H1 (cell line): ENCODE measurements at regions not wholly inside any gene's neighbourhood (a gene's known extent, or its start where the extent isn't known, plus 50 kb on each side); places are given as distances from the start of the nearest gene placed in this dataset.

Experiments used
- CTCF ChIA-PET: fragments of 300-600 bp; sonication (Branson Sonifier 250); formaldehyde crosslinking; loops from one replicate; lab custom pipeline; 2021; ENCODE audit not compliant: partially characterized antibody; lab: Charles Lee
- POLR2A ChIA-PET: fragments of 300-600 bp; sonication (Branson Sonifier 250); formaldehyde crosslinking; loops from one replicate; lab custom pipeline; 2021; ENCODE audit warnings: inconsistent platforms; ENCODE audit not compliant: partially characterized antibody; lab: Charles Lee
- DNase-seq, 2 experiments: peaks; one replicate each; pipeline versions ENCODE4 v3.0.0 to v3.0.0-alpha.2; 2010 to 2022; ENCODE audit warnings: low spot score in 2 of 2, low read depth in 1 of 2, mixed read lengths in 1 of 2
- FAIRE-seq: peaks from 2 replicates; lab custom pipeline; 2011; peaks lifted over from hg19 to GRCh38; lab: Jason Lieb, UNC
- H2AFZ ChIP-seq: 2 replicates; pipeline ENCODE4 v1.8.1; 2012; ENCODE audit warnings: low read length, inconsistent platforms
- H2AK5ac ChIP-seq: 2 replicates; pipeline ENCODE4 v1.6.1; 2013; ENCODE audit warnings: low read depth, low read length
- H2BK120ac ChIP-seq: replicated peaks from 2 replicates; pipeline ENCODE3; 2013; ENCODE audit warnings: low read depth, low read length, inconsistent platforms
- H2BK12ac ChIP-seq: 2 replicates; pipeline ENCODE4 v1.6.1; 2013; ENCODE audit warnings: low read depth, low read length
- H2BK15ac ChIP-seq: 2 replicates; pipeline ENCODE4 v1.6.1; 2013; ENCODE audit warnings: low read length
- H2BK20ac ChIP-seq: 2 replicates; pipeline ENCODE4 v1.6.1; 2013; ENCODE audit warnings: low read length
- H2BK5ac ChIP-seq: 2 replicates; pipeline ENCODE4 v1.6.1; 2013; ENCODE audit warnings: low read depth, low read length
- H3K14ac ChIP-seq: 2 replicates; pipeline ENCODE4 v1.6.1; 2013; ENCODE audit warnings: inconsistent platforms; ENCODE audit not compliant: insufficient read length
- H3K18ac ChIP-seq: 2 replicates; pipeline ENCODE4 v1.6.1; 2013; ENCODE audit warnings: low read length; ENCODE audit errors: extremely low read depth
- H3K23ac ChIP-seq: 2 replicates; pipeline ENCODE4 v1.6.1; 2013; ENCODE audit warnings: inconsistent platforms; ENCODE audit not compliant: insufficient read length
- H3K23me2 ChIP-seq: 2 replicates; pipeline ENCODE4 v1.6.1; 2013; ENCODE audit warnings: low read depth, low read length
- H3K27ac ChIP-seq: 2 replicates; pipeline ENCODE4 v1.6.1; 2011; ENCODE audit warnings: low read depth, low read length, inconsistent platforms
- H3K27me3 ChIP-seq, 4 experiments: replicated peaks in 1 of 4; 1 replicate in 1 of 4; 2 replicates in 3 of 4; pipeline versions ENCODE4 v1.6.1 to v1.8.1; 2011 to 2013; ENCODE audit warnings: low read length in 3 of 4, mild to moderate bottlenecking in 3 of 4, inconsistent platforms in 2 of 4, mixed read lengths in 2 of 4, moderate library complexity in 1 of 4; ENCODE audit not compliant: control insufficient read depth in 3 of 4, insufficient read depth in 3 of 4; ENCODE audit errors: extremely low read depth in 1 of 4
- H3K36me3 ChIP-seq, 4 experiments: 2 replicates each; pipeline versions ENCODE4 v1.6.1 to v1.8.1; 2011 to 2013; ENCODE audit warnings: mild to moderate bottlenecking in 4 of 4, low read length in 3 of 4, moderate library complexity in 2 of 4, control low read depth in 1 of 4, inconsistent platforms in 1 of 4; ENCODE audit not compliant: insufficient read depth in 4 of 4, control insufficient read depth in 2 of 4
- H3K4ac ChIP-seq: replicated peaks from 2 replicates; pipeline ENCODE3; 2013; ENCODE audit warnings: low read length, low read depth, mixed read lengths, inconsistent platforms; ENCODE audit not compliant: insufficient read length
- H3K4me1 ChIP-seq, 4 experiments: replicated peaks in 1 of 4; 1 replicate in 1 of 4; 2 replicates in 3 of 4; pipeline versions ENCODE4 v1.6.1 to v1.8.1; 2011 to 2013; ENCODE audit warnings: low read length in 3 of 4, inconsistent platforms in 2 of 4, mixed read lengths in 1 of 4; ENCODE audit not compliant: insufficient read depth in 4 of 4, control insufficient read depth in 3 of 4
- H3K4me2 ChIP-seq, 2 experiments: 2 replicates each; pipeline versions ENCODE4 v1.6.1 to v1.8.1; 2011 to 2013; ENCODE audit warnings: low read depth in 2 of 2, low read length in 2 of 2, control low read depth in 1 of 2, inconsistent platforms in 1 of 2, mild to moderate bottlenecking in 1 of 2; ENCODE audit not compliant: insufficient read depth in 1 of 2
- H3K4me3 ChIP-seq, 4 experiments: fragments of 200-600, 300-600 bp in 1 of 4; sonication (generic), shearing (Covaris generic), sonication (Bioruptor Twin) in 1 of 4; 2 replicates each; pipeline versions ENCODE4 v1.5.1 to v1.8.1; 2011 to 2016; ENCODE audit warnings: low read length in 4 of 4, low read depth in 3 of 4, control low read depth in 2 of 4, inconsistent platforms in 2 of 4, mild to moderate bottlenecking in 2 of 4, mixed read lengths in 1 of 4, moderate library complexity in 1 of 4; ENCODE audit not compliant: insufficient read depth in 2 of 4; ENCODE audit errors: extremely low read depth in 1 of 4
- H3K56ac ChIP-seq: replicated peaks from 2 replicates; pipeline ENCODE3; 2013; ENCODE audit warnings: low read depth, mild to moderate bottlenecking, mixed read lengths, low read length, inconsistent platforms; ENCODE audit not compliant: insufficient read length
- H3K79me1 ChIP-seq: 2 replicates; pipeline ENCODE4 v1.6.1; 2013; ENCODE audit warnings: low read depth, low read length, control low read depth
- H3K79me2 ChIP-seq, 2 experiments: 2 replicates each; pipeline versions ENCODE4 v1.6.1 to v1.8.1; 2012 to 2013; ENCODE audit warnings: low read length in 2 of 2, mild to moderate bottlenecking in 2 of 2, inconsistent platforms in 1 of 2; ENCODE audit not compliant: insufficient read depth in 2 of 2, control insufficient read depth in 1 of 2
- H3K9ac ChIP-seq, 4 experiments: replicated peaks in 1 of 4; 1 replicate in 1 of 4; 2 replicates in 3 of 4; pipeline versions ENCODE4 v1.6.1 to v1.8.1; 2011 to 2013; ENCODE audit warnings: low read depth in 3 of 4, low read length in 3 of 4, control low read depth in 2 of 4, mild to moderate bottlenecking in 2 of 4, moderate library complexity in 2 of 4, inconsistent platforms in 1 of 4; ENCODE audit errors: extremely low read depth in 1 of 4
- H3K9me3 ChIP-seq, 2 experiments: 2 replicates each; pipeline versions ENCODE4 v1.6.1 to v1.8.1; 2012 to 2013; ENCODE audit warnings: mild to moderate bottlenecking in 2 of 2, moderate library complexity in 2 of 2, control low read depth in 1 of 2, inconsistent platforms in 1 of 2, low read depth in 1 of 2, low read length in 1 of 2, mixed read lengths in 1 of 2; ENCODE audit not compliant: insufficient read depth in 2 of 2
- H4K20me1 ChIP-seq, 2 experiments: replicated peaks in 1 of 2; 2 replicates each; pipeline versions ENCODE3 to v1.8.1; 2011 to 2013; ENCODE audit warnings: inconsistent platforms in 2 of 2, low read length in 2 of 2, mild to moderate bottlenecking in 1 of 2; ENCODE audit not compliant: insufficient read depth in 2 of 2, control insufficient read depth in 1 of 2
- H4K5ac ChIP-seq: 2 replicates; pipeline ENCODE4 v1.6.1; 2013; ENCODE audit warnings: low read length, low read depth, mixed read lengths, inconsistent platforms; ENCODE audit not compliant: insufficient read length
- H4K8ac ChIP-seq: 2 replicates; pipeline ENCODE4 v1.8.0; 2013; ENCODE audit warnings: mild to moderate bottlenecking, moderate library complexity, low read length, inconsistent platforms; ENCODE audit not compliant: insufficient read depth; ENCODE audit errors: extremely low read depth
- H4K91ac ChIP-seq: replicated peaks from 2 replicates; pipeline ENCODE3; 2013; ENCODE audit warnings: low read length, mixed read lengths, inconsistent platforms; ENCODE audit not compliant: insufficient read length
- ATF2 ChIP-seq: IDR thresholded peaks from 2 replicates; pipeline ENCODE4 v1.6.1; 2012; ENCODE audit warnings: low read length, inconsistent platforms
- CTBP2 ChIP-seq: IDR thresholded peaks from 2 replicates; pipeline ENCODE4 v1.7.0; 2011; ENCODE audit warnings: borderline replicate concordance, mild to moderate bottlenecking, moderate library complexity, mixed read lengths, low read length; ENCODE audit not compliant: insufficient read depth, insufficient read length
- HDAC6 ChIP-seq: IDR thresholded peaks from one replicate; pipeline ENCODE4 v1.7.1; 2012; ENCODE audit warnings: low read depth, mild to moderate bottlenecking, inconsistent platforms, low read length, moderate library complexity
- JUN ChIP-seq: IDR thresholded peaks from 2 replicates; pipeline ENCODE4 v1.6.1; 2011; ENCODE audit warnings: low read depth, mild to moderate bottlenecking, improper control_type of control experiment, low read length
- KDM4A ChIP-seq: IDR thresholded peaks from one replicate; pipeline ENCODE4 v1.7.1; 2012; ENCODE audit warnings: low read depth, mild to moderate bottlenecking, moderate library complexity, low read length, inconsistent platforms; ENCODE audit not compliant: severe bottlenecking
- POLR2A ChIP-seq, 2 experiments: IDR thresholded peaks; 1 replicate in 1 of 2; 2 replicates in 1 of 2; pipeline ENCODE4 v1.6.1; 2011; ENCODE audit warnings: low read depth in 2 of 2, low read length in 2 of 2, mild to moderate bottlenecking in 2 of 2; ENCODE audit errors: control extremely low read depth in 1 of 2
- RAD21 ChIP-seq, 2 experiments: IDR thresholded peaks in 1 of 2; conservative IDR thresholded peaks in 1 of 2; 2 replicates each; pipeline ENCODE4 v1.6.1; 2011; ENCODE audit warnings: low read depth in 2 of 2, low read length in 2 of 2, improper control_type of control experiment in 1 of 2, inconsistent platforms in 1 of 2, mild to moderate bottlenecking in 1 of 2, moderate library complexity in 1 of 2
- RBBP5 ChIP-seq: IDR thresholded peaks from 2 replicates; pipeline ENCODE4 v1.7.1; 2012; ENCODE audit warnings: low read depth, mild to moderate bottlenecking, inconsistent platforms, low read length, moderate library complexity, borderline replicate concordance
- RNF2 ChIP-seq: fragments of 200-900, 300-1000 bp; sonication (generic); IDR thresholded peaks from 2 replicates; pipeline ENCODE4 v1.7.1; 2016; ENCODE audit warnings: borderline replicate concordance, low read depth, mild to moderate bottlenecking, antibody characterized with exemption, low read length; ENCODE audit not compliant: poor library complexity, severe bottlenecking; ENCODE audit errors: missing control alignments
- SIRT6 ChIP-seq: IDR thresholded peaks from one replicate; pipeline ENCODE4 v1.7.1; 2012; ENCODE audit warnings: low read length, inconsistent platforms
- SP1 ChIP-seq: IDR thresholded peaks from 2 replicates; pipeline ENCODE4 v1.6.1; 2011; ENCODE audit warnings: low read depth, low read length
- TCF12 ChIP-seq: IDR thresholded peaks from 2 replicates; pipeline ENCODE4 v1.6.1; 2011; ENCODE audit warnings: low read depth, mild to moderate bottlenecking, low read length
- WGBS, 2 experiments: shearing (Covaris generic) in 1 of 2; methylation state at CpG; one replicate each; pipeline versions ENCODE4 v1.1.6 to v1.1.7; 2013 to 2015; ENCODE audit warnings: low lambda C conversion rate in 2 of 2, mixed read lengths in 2 of 2, inconsistent platforms in 1 of 2, low coverage in 1 of 2, missing lambda C conversion rate in 1 of 2; ENCODE audit not compliant: insufficient replicate concordance in 2 of 2, insufficient coverage in 1 of 2, insufficient read length in 1 of 2; ENCODE audit errors: extremely low coverage in 1 of 2, missing lambda C conversion rate in 1 of 2; 5-methylcytosine and 5-hydroxymethylcytosine counted together

DNA sequence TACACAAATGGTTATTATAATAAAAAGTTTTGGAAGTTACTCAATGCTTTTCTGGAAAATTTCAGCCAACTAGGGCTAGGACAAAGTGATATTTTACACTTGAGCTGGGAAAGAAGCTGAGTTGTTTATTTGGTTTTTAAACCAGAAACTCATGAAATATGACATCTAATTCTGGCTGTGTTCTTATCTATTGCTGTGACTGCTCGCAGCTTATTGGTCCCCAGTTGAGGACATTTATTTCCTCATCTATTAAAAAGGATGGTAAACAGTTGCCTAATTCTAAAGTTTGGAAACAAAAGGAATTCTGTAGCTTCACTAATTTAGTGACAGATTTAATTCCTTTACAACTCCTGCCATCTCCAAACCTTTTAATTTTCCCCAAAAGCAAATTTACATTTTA lies 487.6 kb upstream of the IL12A start:
- Histone ChIP-seq H3K9ac (no peak overlapping the region), H3K56ac (no peak overlapping the region)
- DNase-seq = no peak

More for the DNA sequence above, 487.6 kb upstream of the IL12A start:
- no peak overlapping the region for H2BK20ac ChIP-seq
- H2BK5ac ChIP-seq = no peak overlapping the region
- H3K79me2 ChIP-seq = no peaks in the 10 kb centered on the region
- H3K18ac ChIP-seq = no peak overlapping the region
- 95% methylated on average over 1 of the region's 1 CpG; no CpG with 5 or more reads in 1 of the 2 experiments for WGBS, 2 experiments
- no peaks in the 10 kb centered on the region for H3K4me1 ChIP-seq
- H3K4ac ChIP-seq = no peak overlapping the region
- H3K4me2 ChIP-seq = no peak overlapping the region
- H2AFZ ChIP-seq = no peak overlapping the region
- ChIA-PET POLR2A (no interaction called here), CTCF (interaction anchor here (1.0 to 2.9 kb wide), 5 partner anchors 12 to 234 kb away, joined by 3 to 19 read pairs (median 4); no protein-coding TSS in a partner anchor)
- no peak overlapping the region for H3K4me3 ChIP-seq
- no peak overlapping the region for H3K23ac ChIP-seq
- H4K20me1 ChIP-seq = no peaks in the 10 kb centered on the region
- 0 out of 2 replicates have a peak, but pooled peaks cover 1% of the 10 kb centered on the region for H3K23me2 ChIP-seq
- no peak overlapping the region for H2AK5ac ChIP-seq
- no peak overlapping the region for H3K14ac ChIP-seq
- H2BK120ac ChIP-seq = no peak overlapping the region
- no peak overlapping the region for H4K8ac ChIP-seq
- no peaks in the 10 kb centered on the region for H3K79me1 ChIP-seq
- H3K9me3 ChIP-seq = no peaks in the 10 kb centered on the region
- no peaks in the 10 kb centered on the region for H3K27me3 ChIP-seq
- TF ChIP-seq JUN = no peak
- TF ChIP-seq HDAC6 = no peak
- TF ChIP-seq RAD21 (IDR thresholded peaks at IDR 0.05 in 1 of 2, conservative IDR thresholded peaks at IDR 0.05 in 1 of 2; ENCODE audit: low read depth in 2 of 2, low read length in 2 of 2) = no peak
- no peak for TF ChIP-seq RNF2
- no peak for TF ChIP-seq SP1
- TF ChIP-seq CTBP2 = no peak
- TF ChIP-seq RBBP5 = no peak
- no peak for TF ChIP-seq KDM4A
- no peak for TF ChIP-seq POLR2A (IDR thresholded peaks at IDR 0.05; ENCODE audit: control extremely low read depth in 1 of 2, low read depth in 2 of 2, low read length in 2 of 2)
- no peak for TF ChIP-seq TCF12
- TF ChIP-seq SIRT6 = no peak
- TF ChIP-seq ATF2 = no peak
- H3K27ac ChIP-seq = no peak overlapping the region
- no peaks in the 10 kb centered on the region for H3K36me3 ChIP-seq
- no peak overlapping the region for H2BK15ac ChIP-seq
- no peak overlapping the region for H4K5ac ChIP-seq
- no peak overlapping the region for H2BK12ac ChIP-seq
- no peak for FAIRE-seq
- no peak overlapping the region for H4K91ac ChIP-seq
